HG02973 (cell line): ENCODE measurements at regions not wholly inside any gene's neighbourhood (a gene's known extent, or its start where the extent isn't known, plus 50 kb on each side); places are given as distances from the start of the nearest gene placed in this dataset.

ENCODE experiments used
- ATAC-seq: cut with Tn5 transposase; IDR thresholded peaks from one replicate; pipeline ENCODE4 v1.9.1; 2021; ENCODE audit warnings: moderate library complexity; ENCODE audit not compliant: unreplicated experiment

GRCh38 chr6:91352321-91352720 lies 765.4 kb upstream of the MAP3K7 start:
- no peak for ATAC-seq

GRCh38 chr6:91350146-91350908 lies 763.5 kb upstream of the MAP3K7 start:
- ATAC-seq = no peak

GRCh38 chr6:91341473-91341872 lies 754.6 kb upstream of the MAP3K7 start:
- ATAC-seq = no peak

- no peak for ATAC-seq
Observed at GRCh38 chr6:91340896-91341395, 754.1 kb upstream of the MAP3K7 start.

- ATAC-seq = no peak
Observed at GRCh38 chr6:91337967-91338366, 751.1 kb upstream of the MAP3K7 start.

- ATAC-seq = no peak
Observed at GRCh38 chr6:91330896-91331295, 744.0 kb upstream of the MAP3K7 start.

GRCh38 chr6:91328241-91328640 lies 741.4 kb upstream of the MAP3K7 start:
- ATAC-seq = no peak

GRCh38 chr6:91324711-91325110 lies 737.8 kb upstream of the MAP3K7 start:
- ATAC-seq = no peak

GRCh38 chr6:91317984-91318383 lies 731.1 kb upstream of the MAP3K7 start:
- no peak for ATAC-seq

GRCh38 chr6:91317247-91317835 lies 730.5 kb upstream of the MAP3K7 start:
- no peak for ATAC-seq

GRCh38 chr6:91310178-91310577 lies 723.3 kb upstream of the MAP3K7 start:
- no peak for ATAC-seq

GRCh38 chr6:91305755-91306154 lies 718.9 kb upstream of the MAP3K7 start:
- no peak for ATAC-seq

- ATAC-seq = no peak
Observed at GRCh38 chr6:91304521-91304920, 717.6 kb upstream of the MAP3K7 start.

- no peak for ATAC-seq
Observed at GRCh38 chr6:91303326-91303725, 716.5 kb upstream of the MAP3K7 start.

- no peak for ATAC-seq
Observed at GRCh38 chr6:91299544-91300491, 712.9 kb upstream of the MAP3K7 start.

- ATAC-seq = no peak
Observed at GRCh38 chr6:91298543-91299145, 711.8 kb upstream of the MAP3K7 start.

- ATAC-seq = no peak
Observed at GRCh38 chr6:91293395-91293794, 706.5 kb upstream of the MAP3K7 start.

GRCh38 chr6:91291071-91291470 lies 704.2 kb upstream of the MAP3K7 start:
- ATAC-seq = no peak

GRCh38 chr6:91288741-91289140 lies 701.9 kb upstream of the MAP3K7 start:
- no peak for ATAC-seq

GRCh38 chr6:91281901-91282300 lies 695.0 kb upstream of the MAP3K7 start:
- no peak for ATAC-seq

GRCh38 chr6:91280494-91280830 lies 693.6 kb upstream of the MAP3K7 start:
- ATAC-seq = no peak
